ENCODE measurements at regions not wholly inside any gene's neighbourhood (a gene's known extent, or its start where the extent isn't known, plus 50 kb on each side); places are given as distances from the start of the nearest gene placed in this dataset.

DNA sequence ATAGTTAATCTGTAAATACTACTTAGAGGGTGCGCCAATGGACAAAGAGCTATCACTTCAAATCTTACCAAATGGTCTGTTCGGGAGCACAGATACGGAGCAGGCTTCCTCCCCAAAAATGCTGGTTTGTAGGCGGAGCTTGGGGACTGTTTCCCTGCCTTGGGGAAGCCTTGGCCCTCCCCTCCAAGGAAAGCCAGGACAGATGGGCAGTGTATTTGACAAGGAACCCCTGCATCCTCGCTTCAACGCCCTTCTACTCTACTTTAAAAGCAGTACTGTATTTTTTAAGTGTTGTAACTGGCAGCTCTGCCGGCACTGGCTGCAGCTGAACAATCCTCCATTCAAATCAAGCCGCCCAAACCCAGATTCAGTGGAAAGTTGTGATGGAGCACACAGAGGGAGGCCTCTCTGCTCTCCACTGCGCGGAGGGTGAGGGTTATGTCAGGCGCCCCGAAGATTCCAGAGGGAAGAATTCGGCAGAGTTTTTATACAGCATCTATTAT lies 83.1 kb upstream of the FNDC3B start:
- no peak for DNase-seq (ENCODE audit: low read depth)

DNA sequence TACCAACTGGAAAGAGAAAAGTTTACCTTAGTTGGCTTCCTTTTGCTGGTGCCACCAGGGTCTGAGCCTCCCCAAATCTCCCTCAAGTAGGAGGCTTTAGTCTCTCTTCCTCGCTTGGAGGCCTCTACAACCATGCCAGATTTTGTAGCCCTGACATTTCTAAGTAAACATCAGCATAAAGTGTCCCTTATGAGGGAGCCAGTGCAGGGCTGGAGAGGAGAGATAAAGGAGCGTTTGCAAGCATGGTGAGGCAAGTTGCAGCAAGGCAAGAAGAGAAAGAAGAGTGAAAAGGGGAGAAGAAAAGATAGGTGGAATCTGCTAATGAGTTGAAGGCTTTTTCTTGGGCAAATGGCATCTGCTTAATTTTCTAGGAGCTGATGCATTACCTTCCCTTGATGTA lies 82.7 kb upstream of the FNDC3B start:
- DNase-seq (ENCODE audit: low read depth): no peak

- no peak for DNase-seq (ENCODE audit: low read depth)
Measured at GRCh38 chr3:171959532-171960089, 79.8 kb upstream of the FNDC3B start.

DNA sequence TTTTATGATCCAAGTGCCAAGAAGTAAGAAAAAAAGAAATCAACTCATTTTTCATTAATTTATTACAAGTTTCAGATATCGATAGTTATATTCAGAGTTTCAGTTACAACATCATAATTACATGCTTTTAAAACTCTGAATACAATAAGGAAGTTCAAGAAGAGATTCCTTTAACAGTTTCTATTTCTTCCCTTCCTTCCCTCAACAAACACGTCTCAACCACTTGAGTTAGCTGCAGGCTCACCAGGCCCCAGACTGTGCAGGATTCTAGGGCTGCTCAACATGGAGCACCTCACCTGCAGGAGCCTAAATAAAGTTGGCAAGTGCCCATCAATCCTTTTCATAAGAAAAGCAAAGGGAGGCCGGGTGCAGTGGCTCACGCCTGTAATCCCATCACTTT lies 79.2 kb upstream of the FNDC3B start:
- no peak for DNase-seq (ENCODE audit: low read depth)

- DNase-seq (ENCODE audit: low read depth): no peak
Measured at GRCh38 chr3:171962137-171962720, 77.1 kb upstream of the FNDC3B start.

DNA sequence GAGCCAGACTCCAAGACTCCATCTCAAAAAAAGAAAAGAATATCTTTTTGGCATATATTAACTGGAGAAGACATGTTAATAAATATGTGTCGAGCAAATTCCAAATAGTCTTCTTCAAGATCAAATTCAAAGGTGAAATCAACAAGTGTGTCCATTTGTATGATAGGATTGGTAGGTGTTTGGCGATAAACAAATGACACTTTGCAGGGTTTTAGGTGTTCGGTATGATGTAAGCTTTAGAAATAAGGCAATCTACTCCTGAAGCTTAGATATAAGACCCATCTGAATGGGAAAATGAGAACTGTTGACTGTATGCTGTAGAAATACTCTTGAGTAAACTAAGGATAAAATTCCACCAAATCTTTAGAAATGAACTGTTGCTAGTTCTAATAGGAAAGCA lies 75.8 kb upstream of the FNDC3B start:
- DNase-seq (ENCODE audit: low read depth): no peak

- DNase-seq (ENCODE audit: low read depth): no peak
Measured at GRCh38 chr3:171965067-171965712, 74.2 kb upstream of the FNDC3B start.

GRCh38 chr3:171966533-171967136 lies 72.7 kb upstream of the FNDC3B start:
- DNase-seq (ENCODE audit: low read depth): no peak

- DNase-seq (ENCODE audit: low read depth): peak; percentile 66
Measured at GRCh38 chr3:171967137-171967783, 72.1 kb upstream of the FNDC3B start.

- DNase-seq (ENCODE audit: low read depth): no peak
Measured at GRCh38 chr3:171967932-171968678, 71.3 kb upstream of the FNDC3B start.

DNA sequence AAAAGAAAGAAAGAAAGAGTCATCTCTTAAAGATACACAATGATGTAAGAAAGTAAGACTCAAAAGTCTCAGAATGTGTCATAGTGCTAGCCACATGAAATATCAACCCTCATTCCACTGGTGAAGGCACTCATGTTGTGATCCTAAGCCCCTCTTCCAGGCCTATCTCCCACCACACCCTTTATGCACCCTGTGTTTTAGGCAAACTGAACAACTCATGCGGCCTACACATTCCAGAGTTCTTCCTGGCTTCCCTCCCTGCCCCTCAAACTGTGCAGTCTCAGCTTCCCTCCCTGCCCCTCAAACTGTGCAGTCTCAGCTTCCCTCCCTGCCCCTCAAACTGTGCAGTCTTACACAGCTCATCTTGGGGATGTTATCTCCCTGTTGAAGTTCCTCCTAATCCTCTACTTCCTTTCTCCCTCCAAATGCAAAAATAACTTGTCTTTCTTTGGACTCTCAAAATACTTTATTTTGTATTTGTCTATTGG lies 69.0 kb upstream of the FNDC3B start:
- no peak for DNase-seq (ENCODE audit: low read depth)

- DNase-seq (ENCODE audit: low read depth): no peak
Measured at GRCh38 chr3:171971919-171972514, 67.4 kb upstream of the FNDC3B start.

GRCh38 chr3:171972871-171973348 lies 66.5 kb upstream of the FNDC3B start:
- no peak for DNase-seq (ENCODE audit: low read depth)

DNA sequence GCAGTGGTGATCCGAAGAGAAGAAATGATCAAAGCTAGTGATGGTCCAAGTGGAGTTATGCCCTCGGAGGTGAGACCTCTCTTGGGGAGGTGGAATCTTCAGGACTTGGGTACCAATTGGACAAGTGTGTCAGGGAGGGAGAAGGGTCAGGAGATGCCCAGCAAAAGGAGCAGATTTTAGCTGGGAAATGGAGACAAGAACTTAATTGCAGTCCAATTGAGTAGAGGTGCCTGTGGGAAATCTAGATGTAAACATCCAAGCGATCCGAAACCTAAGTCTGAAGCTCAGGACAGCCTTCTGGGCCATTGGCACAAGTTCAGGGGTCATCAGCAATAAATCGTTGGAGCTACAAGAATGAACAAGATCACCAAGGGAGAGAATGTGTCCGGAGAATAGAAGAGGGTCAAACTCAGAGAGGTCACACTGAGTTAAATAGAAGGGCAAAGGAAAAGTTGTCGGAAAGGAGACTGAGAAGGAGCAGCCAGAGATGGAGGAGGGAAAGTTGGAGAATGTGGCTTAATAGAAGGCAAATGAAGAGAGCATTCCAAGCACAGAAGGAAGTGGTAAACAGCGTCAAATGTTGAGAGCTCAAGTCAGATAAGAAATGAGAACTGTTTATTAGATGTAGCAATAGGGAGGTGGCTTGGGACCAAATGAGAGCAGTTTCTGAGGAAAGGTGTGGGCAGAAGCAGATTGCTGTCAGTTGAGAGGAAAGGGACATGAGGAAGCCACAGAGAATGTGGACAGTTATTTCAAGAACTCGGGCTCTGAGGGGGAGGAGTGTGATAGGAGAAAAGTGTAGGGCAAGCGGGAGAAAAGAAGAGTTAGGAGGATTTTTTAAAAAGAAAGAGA lies 64.2 kb upstream of the FNDC3B start:
- DNase-seq (ENCODE audit: low read depth): no peak

GRCh38 chr3:171976526-171976925 lies 62.9 kb upstream of the FNDC3B start:
- no peak for DNase-seq (ENCODE audit: low read depth)

- DNase-seq (ENCODE audit: low read depth): no peak
Measured at GRCh38 chr3:171977441-171977840, 61.9 kb upstream of the FNDC3B start.

DNA sequence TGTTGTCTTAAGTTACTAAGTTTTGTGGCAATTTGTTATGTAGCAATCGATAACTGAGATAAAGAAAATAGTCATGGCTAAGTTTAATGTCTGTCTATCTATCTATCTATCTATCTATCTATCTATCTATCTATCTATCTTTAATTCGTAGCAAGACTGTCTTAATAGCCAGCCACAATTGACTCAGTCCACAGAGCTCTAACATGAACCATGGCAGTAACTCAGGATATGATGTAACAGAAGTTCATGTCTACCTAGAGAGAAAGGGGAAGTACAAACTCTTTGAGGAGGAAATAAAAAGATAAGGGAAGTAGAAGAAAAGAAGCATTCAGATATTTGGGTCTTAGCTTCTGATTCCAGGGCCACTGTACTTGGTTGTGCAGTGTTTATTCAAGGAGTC lies 61.5 kb upstream of the FNDC3B start:
- DNase-seq (ENCODE audit: low read depth): no peak

DNA sequence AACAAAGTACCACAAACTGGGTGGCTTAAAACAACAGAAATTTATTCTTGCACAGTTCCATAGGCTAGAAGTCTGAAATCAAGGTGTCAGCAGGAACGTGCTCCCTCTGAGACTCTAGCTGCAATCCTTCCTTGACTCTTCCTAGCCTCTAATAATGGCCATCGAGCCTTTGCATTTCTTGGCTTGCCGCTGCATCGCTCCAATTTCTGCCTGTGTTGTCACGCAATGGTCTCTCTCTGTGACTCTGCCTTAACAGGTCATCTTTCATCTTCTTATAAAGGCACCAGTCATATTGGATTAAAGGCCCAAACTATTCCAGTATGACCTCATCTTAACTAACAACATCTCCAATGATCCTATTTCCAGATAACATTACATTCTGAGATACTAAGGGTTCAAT lies 61.0 kb upstream of the FNDC3B start:
- no peak for DNase-seq (ENCODE audit: low read depth)

GRCh38 chr3:171979081-171979480 lies 60.3 kb upstream of the FNDC3B start:
- no peak for DNase-seq (ENCODE audit: low read depth)

DNA sequence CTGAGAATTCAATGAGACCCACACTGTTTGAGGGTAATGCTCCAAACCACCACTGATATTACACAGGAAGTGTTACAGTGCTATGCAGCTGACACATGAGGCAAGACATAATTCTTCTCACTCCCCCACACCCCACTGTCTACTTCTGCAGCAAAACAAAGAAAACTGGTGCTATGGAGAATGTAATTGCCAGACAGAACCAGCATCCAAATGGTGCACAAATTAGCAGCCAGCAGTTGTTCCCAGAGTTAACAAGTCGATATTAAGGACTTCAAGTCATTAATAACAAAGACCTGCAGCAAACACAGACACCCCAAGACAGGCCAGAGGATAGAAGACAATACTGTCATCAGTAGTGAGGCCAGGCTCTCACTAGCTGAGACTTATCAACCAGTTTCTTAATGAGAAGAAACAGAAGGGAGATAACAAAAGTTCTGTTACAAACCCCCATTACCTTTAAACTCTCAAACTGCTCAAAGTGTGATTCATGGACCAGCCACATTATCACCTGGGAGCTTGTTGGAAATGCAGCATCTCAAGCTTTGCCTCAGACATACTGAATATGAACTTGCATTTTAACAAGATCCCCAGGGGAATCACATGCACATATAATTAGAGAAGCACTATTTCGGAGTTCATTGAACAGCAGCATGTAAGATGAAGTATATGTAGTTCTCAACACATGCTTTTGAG lies 58.7 kb upstream of the FNDC3B start:
- DNase-seq (ENCODE audit: low read depth): no peak

All from HS-5 (cell line).